IMR-90 (cell line): ENCODE measurements at regions not wholly inside any gene's neighbourhood (a gene's known extent, or its start where the extent isn't known, plus 50 kb on each side); places are given as distances from the start of the nearest gene placed in this dataset.

Experiments used
- ATAC-seq: fragments of 200-7000 bp; cut with Tn5 transposase; 2 replicates; pipeline ENCODE4 v1.9.1; 2020; ENCODE audit warnings: low read depth, mild to moderate bottlenecking, moderate library complexity
- BruUV-seq: library from RNA; stranded (reverse); fragments of 400-500 nt; replicated peaks from 2 replicates; lab custom pipeline; 2021; lab: Mats Ljungman, UMichigan
- CTCF ChIA-PET: fragments of 300-600 bp; formaldehyde crosslinking; extraction: SDS; loops from one replicate; lab custom pipeline; 2021; ENCODE audit warnings: antibody characterized with exemption; lab: Yijun Ruan, JAX
- POLR2A ChIA-PET: fragments of 300-600 bp; sonication (Branson Sonifier 250); formaldehyde crosslinking; loops from one replicate; lab custom pipeline; 2022; ENCODE audit warnings: antibody characterized with exemption; ENCODE audit not compliant: unreplicated experiment; lab: Charles Lee
- DNase-seq: peaks from one replicate; pipeline ENCODE4 v3.0.0; 2013
- H2AFZ ChIP-seq: replicated peaks from 2 replicates; pipeline ENCODE3; 2013; ENCODE audit warnings: low read length, mild to moderate bottlenecking; ENCODE audit not compliant: poor library complexity
- H2AK5ac ChIP-seq: 2 replicates; pipeline ENCODE4 v1.6.1; 2013; ENCODE audit warnings: low read depth, low read length, inconsistent platforms
- H2AK9ac ChIP-seq: replicated peaks from 2 replicates; pipeline ENCODE3; 2013; ENCODE audit warnings: mild to moderate bottlenecking, low read depth, low read length, moderate library complexity; ENCODE audit not compliant: poor library complexity
- H2BK120ac ChIP-seq: 2 replicates; pipeline ENCODE4 v1.6.1; 2013; ENCODE audit warnings: low read depth, low read length, inconsistent platforms
- H2BK15ac ChIP-seq: 3 replicates; pipeline ENCODE4 v1.6.1; 2013; ENCODE audit warnings: low read depth, low read length, inconsistent platforms
- H2BK20ac ChIP-seq: 2 replicates; pipeline ENCODE4 v1.6.1; 2013; ENCODE audit warnings: low read depth, mild to moderate bottlenecking, inconsistent platforms, low read length, moderate library complexity
- H2BK5ac ChIP-seq: 2 replicates; pipeline ENCODE4 v1.6.1; 2013; ENCODE audit warnings: mild to moderate bottlenecking, low read depth, low read length, inconsistent platforms; ENCODE audit not compliant: poor library complexity, severe bottlenecking
- H3K14ac ChIP-seq: replicated peaks from 2 replicates; pipeline ENCODE4 v1.6.1; 2013; ENCODE audit warnings: low read depth, low read length, inconsistent platforms
- H3K18ac ChIP-seq: 2 replicates; pipeline ENCODE4 v1.6.1; 2013; ENCODE audit warnings: low read depth, low read length, control low read depth
- H3K23ac ChIP-seq: 2 replicates; pipeline ENCODE4 v1.6.1; 2013; ENCODE audit warnings: low read depth, low read length, inconsistent platforms
- H3K27ac ChIP-seq: 2 replicates; pipeline ENCODE4 v1.5.1; 2013; ENCODE audit warnings: mild to moderate bottlenecking, control low read depth, low read length; ENCODE audit not compliant: insufficient read depth
- H3K27me3 ChIP-seq: 2 replicates; pipeline ENCODE4 v1.6.1; 2013; ENCODE audit warnings: low read length; ENCODE audit not compliant: control insufficient read depth, insufficient read depth
- H3K36me3 ChIP-seq: 2 replicates; pipeline ENCODE4 v1.6.1; 2013; ENCODE audit warnings: low read length, mixed read lengths; ENCODE audit not compliant: control insufficient read depth, insufficient read depth
- H3K4ac ChIP-seq: 2 replicates; pipeline ENCODE4 v1.6.1; 2013; ENCODE audit warnings: low read depth, low read length, inconsistent platforms
- H3K4me1 ChIP-seq: 2 replicates; pipeline ENCODE4 v1.6.1; 2013; ENCODE audit warnings: low read length, mixed read lengths; ENCODE audit not compliant: control insufficient read depth, insufficient read depth
- H3K4me2 ChIP-seq: 2 replicates; pipeline ENCODE4 v1.6.1; 2013; ENCODE audit warnings: low read depth, mild to moderate bottlenecking, control low read depth, low read length, moderate library complexity
- H3K4me3 ChIP-seq: 2 replicates; pipeline ENCODE4 v1.5.1; 2013; ENCODE audit warnings: low read depth, mild to moderate bottlenecking, control low read depth, low read length, moderate library complexity; ENCODE audit not compliant: insufficient read depth
- H3K56ac ChIP-seq: 2 replicates; pipeline ENCODE4 v1.6.1; 2013; ENCODE audit warnings: low read length, inconsistent platforms; ENCODE audit not compliant: insufficient read depth; ENCODE audit errors: extremely low read depth
- H3K79me1 ChIP-seq, 2 experiments: 2 replicates each; pipeline ENCODE4 v1.6.1; 2013; ENCODE audit warnings: low read length in 2 of 2, inconsistent platforms in 1 of 2, low read depth in 1 of 2
- H3K9ac ChIP-seq: 2 replicates; pipeline ENCODE4 v1.6.1; 2013; ENCODE audit warnings: low read depth, low read length, control low read depth
- H3K9me1 ChIP-seq: 2 replicates; pipeline ENCODE4 v1.6.1; 2013; ENCODE audit warnings: low read length, inconsistent platforms; ENCODE audit not compliant: insufficient read depth
- H3K9me3 ChIP-seq: 2 replicates; pipeline ENCODE4 v1.6.1; 2013; ENCODE audit warnings: low read length; ENCODE audit not compliant: control insufficient read depth, insufficient read depth
- H4K20me1 ChIP-seq: 2 replicates; pipeline ENCODE4 v1.6.1; 2013; ENCODE audit warnings: low read length, inconsistent platforms; ENCODE audit not compliant: insufficient read depth
- H4K5ac ChIP-seq: 2 replicates; pipeline ENCODE4 v1.6.1; 2013; ENCODE audit warnings: mild to moderate bottlenecking, low read depth, low read length, control low read depth
- H4K8ac ChIP-seq, 2 experiments: 2 replicates each; pipeline ENCODE4 v1.6.1; 2013; ENCODE audit warnings: low read depth in 2 of 2, low read length in 2 of 2, control low read depth in 1 of 2, inconsistent platforms in 1 of 2
- H4K91ac ChIP-seq: 2 replicates; pipeline ENCODE4 v1.6.1; 2013; ENCODE audit warnings: low read depth, low read length, inconsistent platforms; ENCODE audit not compliant: insufficient read depth
- RCOR1 ChIP-seq: IDR thresholded peaks from 2 replicates; pipeline ENCODE4 v1.6.1; 2012; ENCODE audit warnings: mild to moderate bottlenecking, low read length, improper control_type of control experiment; ENCODE audit not compliant: insufficient replicate concordance
- WGBS, 2 experiments: methylation state at CpG; one replicate each; pipeline versions ENCODE4 v1.1.5 to v1.1.7; 2013; ENCODE audit warnings: missing lambda C conversion rate in 2 of 2; ENCODE audit not compliant: insufficient read length in 1 of 2; ENCODE audit errors: extremely low coverage in 2 of 2; 5-methylcytosine and 5-hydroxymethylcytosine counted together
- dilution Hi-C: fragments of 300-500 bp; cut with HindIII; formaldehyde crosslinking; loops from one replicate; pipeline ENCODE4 v1.14.3; 2018; ENCODE audit warnings: low sequenced_read_pairs; ENCODE audit not compliant: unreplicated experiment
- in situ Hi-C: fragments of 300-500 bp; cut with MboI; formaldehyde crosslinking; loops from 3 replicates; pipeline ENCODE4 v1.14.3; 2019; ENCODE audit warnings: low sequenced_read_pairs, inconsistent platforms, mixed read lengths
- intact Hi-C: fragments of 100-400 bp; cut with micrococcal nuclease; formaldehyde crosslinking; loops from 2 replicates; pipeline ENCODE4 v1.10.0; 2022

- Histone ChIP-seq H3K18ac (no peak overlapping the region), H3K36me3 (no peaks in the 10 kb centered on the region), H2BK15ac (no peak overlapping the region), H4K20me1 (no peaks in the 10 kb centered on the region), H3K23ac (no peak overlapping the region), H2BK20ac (no peak overlapping the region), H4K5ac (no peak overlapping the region), H3K27ac (no peak overlapping the region), H4K91ac (no peak overlapping the region), H2BK120ac (no peak overlapping the region), H3K4me1 (peaks cover 9% of the 10 kb centered on the region), H3K56ac (no peak overlapping the region), H4K8ac (no peak overlapping the region), H2AK9ac (no peak overlapping the region), H3K79me1 (no peaks in the 10 kb centered on the region), H2AFZ (no peak overlapping the region), H3K4ac (no peak overlapping the region), H3K9ac (no peak overlapping the region), H2AK5ac (no peak overlapping the region), H3K14ac (no peak overlapping the region), H3K27me3 (no peaks in the 10 kb centered on the region), H2BK5ac (no peak overlapping the region), H3K4me3 (no peak overlapping the region), H3K4me2 (no peak overlapping the region), H3K9me1 (no peaks in the 10 kb centered on the region), H3K9me3 (no peaks in the 10 kb centered on the region)
- in situ Hi-C loops (no loop called here), dilution Hi-C loops (no loop called here), intact Hi-C loops (no loop called here)
- ChIA-PET CTCF (interaction anchor here (0.6 kb wide), 1 partner anchor 480 kb away, joined by 5 read pairs; no protein-coding TSS in a partner anchor), POLR2A (no interaction called here)
- no CpG with 5 or more reads among the region's 2 CpGs for WGBS, 2 experiments
- ATAC-seq (no peak), DNase-seq (no peak)
- no TSS peak for BruUV-seq
- TF ChIP-seq RCOR1: no peak
Measured at GRCh38 chr12:94053676-94054075, 94.7 kb upstream of the PLXNC1 start.
